ENCODE measurements at regions not wholly inside any gene's neighbourhood (a gene's known extent, or its start where the extent isn't known, plus 50 kb on each side); places are given as distances from the start of the nearest gene placed in this dataset.

- no peak for TF ChIP-seq CTCF (IDR thresholded peaks at IDR 0.05)
- DNase-seq (ENCODE audit: low spot score), result no peak
Measured at GRCh38 chr5:89981878-89982773, 427.4 kb downstream of the CETN3 start.

GRCh38 chr5:89981021-89981420, 428.5 kb downstream of the CETN3 start:
- Histone ChIP-seq H3K4me3 (no peak overlapping the region), H3K27ac (no peak overlapping the region)
- TF ChIP-seq CTCF (IDR thresholded peaks at IDR 0.05), result no peak
- DNase-seq (ENCODE audit: low spot score), result no peak

More at GRCh38 chr5:89981878-89982773, 427.4 kb downstream of the CETN3 start:
- no peak overlapping the region for H3K27ac ChIP-seq
- no peak overlapping the region for H3K4me3 ChIP-seq

GRCh38 chr5:89973516-89973915, 436.0 kb downstream of the CETN3 start:
- Histone ChIP-seq H3K4me3 (no peak overlapping the region), H3K27ac (no peak overlapping the region)
- DNase-seq (ENCODE audit: low spot score), result no peak
- no peak for TF ChIP-seq CTCF (IDR thresholded peaks at IDR 0.05)

GRCh38 chr5:89972901-89973300, 436.7 kb downstream of the CETN3 start:
- no peak for DNase-seq (ENCODE audit: low spot score)
- Histone ChIP-seq H3K27ac (no peak overlapping the region), H3K4me3 (no peak overlapping the region)
- no peak for TF ChIP-seq CTCF (IDR thresholded peaks at IDR 0.05)

- peak overlapping the region; percentile 48 to 80 for H3K27ac ChIP-seq
Measured at GRCh38 chr5:89968958-89969381, 440.6 kb downstream of the CETN3 start.

GRCh38 chr5:89967771-89968444, 441.6 kb downstream of the CETN3 start:
- DNase-seq (ENCODE audit: low spot score), result no peak
- TF ChIP-seq CTCF (IDR thresholded peaks at IDR 0.05), result no peak
- no peak overlapping the region for H3K27ac ChIP-seq
- no peak overlapping the region for H3K4me3 ChIP-seq

More at GRCh38 chr5:89968958-89969381, 440.6 kb downstream of the CETN3 start:
- TF ChIP-seq CTCF (IDR thresholded peaks at IDR 0.05), result no peak
- no peak for DNase-seq (ENCODE audit: low spot score)
- no peak overlapping the region for H3K4me3 ChIP-seq
